ENCODE measurements at regions not wholly inside any gene's neighbourhood (a gene's known extent, or its start where the extent isn't known, plus 50 kb on each side); places are given as distances from the start of the nearest gene placed in this dataset.
"Not testable (repeated sequence)": the region's sequence is repeated elsewhere in the genome, so short reads cannot be mapped to it uniquely, and the experiment has no call there.

DNA sequence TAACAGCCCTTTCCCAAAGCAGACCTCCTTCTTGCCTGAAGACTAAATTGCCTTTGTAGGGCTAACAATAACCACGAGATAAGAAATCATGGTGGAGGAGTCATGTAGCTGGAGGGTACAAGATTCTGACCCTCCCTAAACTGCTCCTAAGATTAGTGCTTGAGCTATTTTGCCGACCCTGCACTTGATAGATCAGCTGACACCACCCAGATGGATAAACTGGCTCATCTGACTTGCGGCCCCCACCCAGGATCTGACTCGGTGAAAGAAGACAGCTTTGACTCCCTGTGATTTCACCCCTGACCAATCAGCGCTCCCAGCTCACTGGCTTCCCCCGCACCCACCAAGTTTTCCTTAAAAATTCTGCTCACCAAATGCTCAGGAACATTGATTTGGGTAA is 57.6 kb upstream of the UNC93A start:
- TF ChIP-seq EZH2phosphoT487 (IDR thresholded peaks at IDR 0.05; ENCODE audit: low read length) (no peak), EZH2 (optimal IDR thresholded peaks at IDR 0.05; ENCODE audit: low read depth, low read length) (no peak), CTCF (IDR thresholded peaks at IDR 0.05; ENCODE audit: low read length) (no peak)
- Histone ChIP-seq H3K4me1 (ENCODE audit: low read length) (no peaks in the 10 kb centered on the region), H3K27me3 (replicated peaks; ENCODE audit: insufficient read depth, low read length) (no peaks in the 10 kb centered on the region), H4K20me1 (ENCODE audit: insufficient read depth, low read length) (no peaks in the 10 kb centered on the region), H3K9me3 (replicated peaks; ENCODE audit: insufficient read depth, low read length) (no peaks in the 10 kb centered on the region), H3K9me2 (replicated peaks; ENCODE audit: insufficient read depth, low read length) (no peaks in the 10 kb centered on the region), H3K9ac (ENCODE audit: low read length) (no peak overlapping the region), H3K36me3 (replicated peaks; ENCODE audit: insufficient read depth, low read length) (no peaks in the 10 kb centered on the region), H3K79me2 (ENCODE audit: low read length) (no peaks in the 10 kb centered on the region), H3K27ac (ENCODE audit: low read length) (no peak overlapping the region), H3K4me2 (ENCODE audit: low read depth, low read length) (no peak overlapping the region), H2AFZ (ENCODE audit: low read length) (no peak overlapping the region), H3F3A (ENCODE audit: insufficient read depth, low read length) (no peaks in the 10 kb centered on the region), H3K4me3 (ENCODE audit: low read length) (no peak overlapping the region)
- no peak for DNase-seq

GRCh38 chr6:167234576-167234975 is 56.5 kb upstream of the UNC93A start:
- H3K4me1 ChIP-seq (ENCODE audit: low read length); H3K27ac ChIP-seq (ENCODE audit: low read length); H3K36me3 ChIP-seq (replicated peaks; ENCODE audit: insufficient read depth, low read length); H3F3A ChIP-seq (ENCODE audit: insufficient read depth, low read length); H3K9me2 ChIP-seq (replicated peaks; ENCODE audit: insufficient read depth, low read length); H3K4me3 ChIP-seq (ENCODE audit: low read length); DNase-seq; H3K27me3 ChIP-seq (replicated peaks; ENCODE audit: insufficient read depth, low read length); H3K4me2 ChIP-seq (ENCODE audit: low read depth, low read length); H3K9me3 ChIP-seq (replicated peaks; ENCODE audit: insufficient read depth, low read length); H3K9ac ChIP-seq (ENCODE audit: low read length); H2AFZ ChIP-seq (ENCODE audit: low read length); H4K20me1 ChIP-seq (ENCODE audit: insufficient read depth, low read length); H3K79me2 ChIP-seq (ENCODE audit: low read length): not testable (repeated sequence)

DNA sequence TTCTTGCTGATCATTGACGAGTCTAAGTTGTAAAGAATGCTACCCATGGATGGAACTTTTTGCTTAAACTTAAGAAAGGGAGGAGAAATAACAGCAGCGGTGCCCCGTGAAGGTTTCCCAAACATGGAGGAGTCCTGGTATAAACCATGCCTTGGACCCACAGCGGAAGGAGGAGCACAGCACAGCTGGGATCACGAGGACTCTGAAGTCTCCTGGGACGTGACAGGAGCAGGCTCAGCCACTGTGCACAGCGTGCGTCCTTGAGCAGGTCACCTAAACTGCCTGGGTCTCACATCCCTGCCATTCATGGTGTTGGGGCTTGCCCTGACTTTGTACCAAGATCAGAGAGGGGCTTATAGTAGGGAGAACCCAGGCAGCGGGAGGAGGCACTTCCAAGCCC is 56.1 kb upstream of the UNC93A start:
- no peak overlapping the region for H3K27ac ChIP-seq (ENCODE audit: low read length)
- no peak overlapping the region for H3K4me2 ChIP-seq (ENCODE audit: low read depth, low read length)

More for the DNA sequence above, 56.1 kb upstream of the UNC93A start:
- Histone ChIP-seq H2AFZ (ENCODE audit: low read length) (no peak overlapping the region), H3F3A (ENCODE audit: insufficient read depth, low read length) (no peaks in the 10 kb centered on the region), H3K9me2 (replicated peaks; ENCODE audit: insufficient read depth, low read length) (no peaks in the 10 kb centered on the region), H3K4me1 (ENCODE audit: low read length) (no peaks in the 10 kb centered on the region), H4K20me1 (ENCODE audit: insufficient read depth, low read length) (no peaks in the 10 kb centered on the region), H3K36me3 (replicated peaks; ENCODE audit: insufficient read depth, low read length) (no peaks in the 10 kb centered on the region), H3K27me3 (replicated peaks; ENCODE audit: insufficient read depth, low read length) (no peaks in the 10 kb centered on the region), H3K9me3 (replicated peaks; ENCODE audit: insufficient read depth, low read length) (no peaks in the 10 kb centered on the region), H3K79me2 (ENCODE audit: low read length) (no peaks in the 10 kb centered on the region), H3K4me3 (ENCODE audit: low read length) (no peak overlapping the region), H3K9ac (ENCODE audit: low read length) (no peak overlapping the region)
- no peak for DNase-seq
- TF ChIP-seq CTCF (IDR thresholded peaks at IDR 0.05; ENCODE audit: low read length) (no peak), EZH2phosphoT487 (IDR thresholded peaks at IDR 0.05; ENCODE audit: low read length) (no peak), EZH2 (optimal IDR thresholded peaks at IDR 0.05; ENCODE audit: low read depth, low read length) (no peak)
